ENCODE measurements at regions not wholly inside any gene's neighbourhood (a gene's known extent, or its start where the extent isn't known, plus 50 kb on each side); places are given as distances from the start of the nearest gene placed in this dataset.
"Not testable (repeated sequence)": the region's sequence is repeated elsewhere in the genome, so short reads cannot be mapped to it uniquely, and the experiment has no call there.

DNA sequence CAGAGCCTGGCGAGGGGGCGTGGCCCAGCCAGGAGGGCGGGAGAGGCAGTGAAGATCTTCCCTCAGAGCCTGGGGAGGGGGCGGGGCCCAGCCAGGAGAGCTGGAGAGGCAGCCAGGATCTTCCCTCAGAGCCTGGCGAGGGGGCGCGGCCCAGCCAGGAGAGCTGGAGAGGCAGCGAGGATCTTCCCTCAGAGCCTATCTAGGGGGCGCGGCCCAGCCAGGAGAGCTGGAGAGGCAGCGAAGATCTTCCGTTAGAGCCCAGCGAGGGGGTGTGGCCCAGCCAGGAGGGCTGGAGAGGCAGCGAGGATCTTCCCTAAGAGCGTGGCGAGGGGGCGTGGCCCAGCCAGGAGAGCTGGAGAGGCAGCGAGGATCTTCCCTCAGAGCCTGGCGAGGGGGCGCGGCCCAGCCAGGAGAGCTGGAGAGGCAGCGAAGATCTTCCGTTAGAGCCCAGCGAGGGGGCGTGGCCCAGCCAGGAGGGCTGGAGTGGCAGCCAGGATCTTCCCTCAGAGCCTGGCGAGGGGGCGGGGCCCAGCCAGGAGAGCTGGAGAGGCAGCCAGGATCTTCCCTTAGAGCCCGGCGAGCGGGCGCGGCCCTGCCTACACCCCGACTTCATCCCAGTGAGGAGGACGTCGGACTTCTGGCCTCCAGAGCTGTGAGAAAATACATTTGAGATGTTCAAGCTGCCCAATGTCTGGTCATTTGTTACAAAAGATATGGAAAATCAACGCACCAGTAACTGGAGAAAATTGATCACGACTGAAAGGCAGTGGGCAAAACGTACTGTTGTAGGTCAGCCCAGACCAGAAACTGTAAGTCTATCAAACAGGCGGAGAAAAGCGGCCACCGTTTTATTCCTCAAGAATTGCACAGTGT is 63.4 kb upstream of the TMEM18 start:
- TF ChIP-seq, protein P1, sequence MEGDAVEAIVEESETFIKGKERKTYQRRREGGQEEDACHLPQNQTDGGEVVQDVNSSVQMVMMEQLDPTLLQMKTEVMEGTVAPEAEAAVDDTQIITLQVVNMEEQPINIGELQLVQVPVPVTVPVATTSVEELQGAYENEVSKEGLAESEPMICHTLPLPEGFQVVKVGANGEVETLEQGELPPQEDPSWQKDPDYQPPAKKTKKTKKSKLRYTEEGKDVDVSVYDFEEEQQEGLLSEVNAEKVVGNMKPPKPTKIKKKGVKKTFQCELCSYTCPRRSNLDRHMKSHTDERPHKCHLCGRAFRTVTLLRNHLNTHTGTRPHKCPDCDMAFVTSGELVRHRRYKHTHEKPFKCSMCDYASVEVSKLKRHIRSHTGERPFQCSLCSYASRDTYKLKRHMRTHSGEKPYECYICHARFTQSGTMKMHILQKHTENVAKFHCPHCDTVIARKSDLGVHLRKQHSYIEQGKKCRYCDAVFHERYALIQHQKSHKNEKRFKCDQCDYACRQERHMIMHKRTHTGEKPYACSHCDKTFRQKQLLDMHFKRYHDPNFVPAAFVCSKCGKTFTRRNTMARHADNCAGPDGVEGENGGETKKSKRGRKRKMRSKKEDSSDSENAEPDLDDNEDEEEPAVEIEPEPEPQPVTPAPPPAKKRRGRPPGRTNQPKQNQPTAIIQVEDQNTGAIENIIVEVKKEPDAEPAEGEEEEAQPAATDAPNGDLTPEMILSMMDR (conservative IDR thresholded peaks at IDR 0.05), result not testable (repeated sequence)
- not testable (repeated sequence) for TF ChIP-seq ZFX (IDR thresholded peaks at IDR 0.05)
